ENCODE measurements at regions not wholly inside any gene's neighbourhood (a gene's known extent, or its start where the extent isn't known, plus 50 kb on each side); places are given as distances from the start of the nearest gene placed in this dataset.

DNA sequence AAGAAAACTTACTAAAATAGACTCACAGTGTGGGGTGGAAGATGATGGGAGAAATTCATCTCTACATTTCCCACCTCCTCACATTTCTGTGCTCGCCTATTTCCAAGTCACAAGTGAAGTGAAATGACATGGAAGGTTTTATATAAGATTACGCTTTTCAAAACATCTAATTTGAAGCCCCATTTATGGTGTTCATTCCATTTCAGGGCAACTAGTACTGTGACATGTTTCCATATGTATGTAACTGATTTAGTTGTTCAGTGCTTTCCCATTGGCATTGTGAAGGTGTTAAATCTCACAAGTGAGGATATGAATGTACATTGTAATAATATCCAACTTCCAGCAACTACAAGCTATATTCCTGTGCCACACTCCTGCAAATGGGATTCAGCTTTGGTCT lies 1174.8 kb downstream of the CDH11 start:
- no peaks in the 10 kb centered on the region for H3K36me3 Mint-ChIP-seq (ENCODE audit: insufficient read depth in 1 of 3, low read depth in 3 of 3)
- no peak overlapping the region for H2AFZ ChIP-seq (ENCODE audit: low read length)

More for the DNA sequence above, 1174.8 kb downstream of the CDH11 start:
- Mint-ChIP-seq H3K27ac (no peak overlapping the region), H3K9me3 (peaks cover 0 to under 1% of the 10 kb centered on the region in 2 experiments; a peak in 3 of 5 replicates), H3K27me3 (ENCODE audit: low read depth) (no peaks in the 10 kb centered on the region), H3K4me3 (no peak overlapping the region), H3K4me1 (0 out of 4 replicates have a peak, but pooled peaks cover 0 to 2% of the 10 kb centered on the region in 2 experiments)
- Histone ChIP-seq H3K4me2 (ENCODE audit: insufficient read depth, insufficient read length, low read length) (no peak overlapping the region), H4K5ac (ENCODE audit: insufficient read length, low read depth, low read length) (no peak overlapping the region), H3K79me2 (ENCODE audit: insufficient read depth, low read length) (no peaks in the 10 kb centered on the region), H3K23me2 (ENCODE audit: insufficient read length, low read depth, low read length, poor library complexity, severe bottlenecking) (no peaks in the 10 kb centered on the region), H4K8ac (replicated peaks; ENCODE audit: insufficient read length, low read depth, low read length) (no peak overlapping the region), H3K4me1 (ENCODE audit: insufficient read depth, low read length) (no peaks in the 10 kb centered on the region), H2BK15ac (ENCODE audit: low read depth, low read length) (no peak overlapping the region), H4K91ac (ENCODE audit: insufficient read length, low read depth, low read length) (no peak overlapping the region), H3K4ac (ENCODE audit: low read depth, low read length) (no peak overlapping the region), H2BK120ac (ENCODE audit: low read depth, low read length, poor library complexity, severe bottlenecking) (no peak overlapping the region), H3K9ac (ENCODE audit: extremely low read depth, insufficient read length, low read length) (no peak overlapping the region), H3K56ac (ENCODE audit: insufficient read length, low read depth, low read length) (no peak overlapping the region), H3K23ac (ENCODE audit: insufficient read length, low read depth, low read length) (no peak overlapping the region), H2BK20ac (ENCODE audit: low read depth, low read length, poor library complexity, severe bottlenecking) (no peak overlapping the region), H3K27me3 (ENCODE audit: insufficient read depth, low read length) (no peaks in the 10 kb centered on the region), H3K9me3 (ENCODE audit: control insufficient read depth, low read depth, low read length) (no peaks in the 10 kb centered on the region), H2BK5ac (ENCODE audit: insufficient read length, low read length) (no peak overlapping the region), H4K20me1 (ENCODE audit: control insufficient read depth, insufficient read depth, insufficient read length) (no peaks in the 10 kb centered on the region), H3K14ac (ENCODE audit: insufficient read depth, low read length) (no peak overlapping the region), H3K27ac (ENCODE audit: insufficient read length, low read depth, low read length) (no peak overlapping the region), H2AK5ac (ENCODE audit: insufficient read length, low read length) (no peak overlapping the region), H3K18ac (ENCODE audit: insufficient read length, low read depth, low read length) (no peak overlapping the region), H3K79me1 (ENCODE audit: insufficient read depth, low read depth, low read length, poor library complexity, severe bottlenecking) (no peaks in the 10 kb centered on the region), H2BK12ac (ENCODE audit: insufficient read length, low read depth, low read length) (no peak overlapping the region), H3T11ph (ENCODE audit: low read length) (no peak overlapping the region)
- WGBS (ENCODE audit: extremely low coverage, insufficient read length, low lambda C conversion rate) = no CpG with 5 or more reads among the region's 2 CpGs
- no peak for DNase-seq
- TF ChIP-seq, protein P1, sequence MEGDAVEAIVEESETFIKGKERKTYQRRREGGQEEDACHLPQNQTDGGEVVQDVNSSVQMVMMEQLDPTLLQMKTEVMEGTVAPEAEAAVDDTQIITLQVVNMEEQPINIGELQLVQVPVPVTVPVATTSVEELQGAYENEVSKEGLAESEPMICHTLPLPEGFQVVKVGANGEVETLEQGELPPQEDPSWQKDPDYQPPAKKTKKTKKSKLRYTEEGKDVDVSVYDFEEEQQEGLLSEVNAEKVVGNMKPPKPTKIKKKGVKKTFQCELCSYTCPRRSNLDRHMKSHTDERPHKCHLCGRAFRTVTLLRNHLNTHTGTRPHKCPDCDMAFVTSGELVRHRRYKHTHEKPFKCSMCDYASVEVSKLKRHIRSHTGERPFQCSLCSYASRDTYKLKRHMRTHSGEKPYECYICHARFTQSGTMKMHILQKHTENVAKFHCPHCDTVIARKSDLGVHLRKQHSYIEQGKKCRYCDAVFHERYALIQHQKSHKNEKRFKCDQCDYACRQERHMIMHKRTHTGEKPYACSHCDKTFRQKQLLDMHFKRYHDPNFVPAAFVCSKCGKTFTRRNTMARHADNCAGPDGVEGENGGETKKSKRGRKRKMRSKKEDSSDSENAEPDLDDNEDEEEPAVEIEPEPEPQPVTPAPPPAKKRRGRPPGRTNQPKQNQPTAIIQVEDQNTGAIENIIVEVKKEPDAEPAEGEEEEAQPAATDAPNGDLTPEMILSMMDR (conservative IDR thresholded peaks at IDR 0.05) = no peak

All from H9 (cell line).